Inferior parietal cortex (tissue), 1 donor: ENCODE measurements at regions not wholly inside any gene's neighbourhood (a gene's known extent, or its start where the extent isn't known, plus 50 kb on each side); places are given as distances from the start of the nearest gene placed in this dataset.

Experiments used
- DNase-seq: peaks from one replicate; pipeline ENCODE4 v3.0.0-alpha.2; 2016; ENCODE audit errors: extremely low spot score

GRCh38 chr11:122451911-122452310 is 203.6 kb upstream of the UBASH3B start:
- DNase-seq: no peak

GRCh38 chr11:122441666-122442035 is 213.9 kb upstream of the UBASH3B start:
- DNase-seq: peak; percentile 45

- DNase-seq: peak; percentile 48
Observed at GRCh38 chr11:122440811-122441665, 214.5 kb upstream of the UBASH3B start.

DNA sequence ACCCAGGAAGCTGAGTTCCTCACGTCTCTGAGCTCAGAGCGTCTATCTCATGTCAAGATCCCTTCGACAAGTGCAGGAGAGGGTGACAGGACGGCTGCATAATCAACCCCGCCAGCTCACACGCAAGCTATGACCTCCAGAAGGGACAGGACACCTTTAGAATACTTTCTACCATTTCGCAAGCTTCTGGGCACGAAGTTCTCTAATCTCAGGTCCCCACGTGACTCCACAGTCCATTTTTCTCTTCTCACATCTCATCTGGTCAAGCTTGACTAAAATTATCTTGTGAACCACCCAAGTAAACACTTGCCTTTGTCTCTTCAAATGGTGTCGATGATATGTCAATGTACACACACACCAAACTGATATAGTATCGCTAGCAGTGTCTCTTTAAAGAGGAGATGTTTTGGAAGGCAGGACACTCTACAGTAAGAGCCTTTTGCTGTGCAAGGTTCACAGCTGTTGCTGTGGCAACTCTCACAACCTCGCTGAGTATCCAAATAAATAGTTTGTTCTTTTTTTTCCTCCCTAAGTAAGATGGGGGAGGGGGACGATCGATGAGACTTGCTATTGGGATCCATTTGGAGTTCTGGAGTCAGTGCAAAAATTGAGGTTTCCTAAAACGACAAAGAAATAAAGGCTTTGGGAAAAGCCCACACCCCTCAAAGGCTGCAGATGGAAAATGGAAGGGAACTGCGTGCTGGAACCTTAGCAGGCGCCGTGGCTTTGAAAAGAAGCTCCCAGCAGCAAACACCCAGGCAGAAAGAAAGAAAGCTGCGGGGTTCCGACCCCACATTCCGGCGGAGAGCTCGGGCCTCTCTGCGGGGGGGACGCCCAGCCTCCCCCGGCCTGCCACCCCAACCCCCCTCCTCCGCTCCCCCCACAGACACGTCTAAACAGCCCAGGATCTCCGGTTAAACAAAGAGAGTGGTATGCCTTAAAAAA is 215.4 kb upstream of the UBASH3B start:
- DNase-seq: peak; percentile 64

GRCh38 chr11:122436188-122436555 is 219.3 kb upstream of the UBASH3B start:
- DNase-seq: no peak

- no peak for DNase-seq
Observed at GRCh38 chr11:122435540-122436187, 219.9 kb upstream of the UBASH3B start.

DNA sequence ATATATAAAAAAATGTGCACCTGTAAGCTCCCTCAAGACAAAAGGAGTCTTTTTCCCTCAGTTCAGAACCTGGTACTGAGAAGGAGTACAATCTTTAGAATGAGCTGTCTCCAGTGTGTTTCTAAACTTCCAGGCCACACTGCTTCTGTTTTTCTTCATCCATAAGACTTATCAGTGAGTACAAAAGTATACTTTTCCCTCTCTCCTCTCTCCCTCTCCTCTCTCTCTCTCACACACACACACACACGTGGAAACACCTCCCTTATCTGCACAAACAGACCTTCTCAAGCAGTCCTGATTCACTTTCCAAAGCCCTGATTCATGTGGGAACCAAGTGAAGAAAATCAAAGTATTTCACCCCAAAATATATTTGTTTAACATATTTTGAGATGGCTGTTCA is 220.7 kb upstream of the UBASH3B start:
- no peak for DNase-seq

DNA sequence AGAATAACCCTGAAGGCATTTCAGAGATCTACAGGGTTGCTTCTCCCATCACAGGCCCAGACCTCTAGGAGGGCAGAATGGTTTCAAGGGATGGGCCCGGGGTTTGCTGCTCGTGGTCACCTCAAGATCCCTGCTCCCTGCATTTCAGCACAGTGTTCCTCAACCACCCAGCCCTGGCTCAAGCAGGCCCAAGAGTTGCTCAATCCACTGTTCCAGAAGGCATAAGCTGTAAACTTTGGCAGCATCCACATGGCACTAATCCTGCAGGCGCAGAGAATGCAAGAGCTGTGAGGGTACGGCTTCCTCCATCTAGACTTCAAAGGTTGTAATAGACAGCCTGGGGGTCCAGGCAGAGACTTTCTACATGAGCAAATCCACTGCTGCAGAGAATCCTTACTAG is 225.0 kb upstream of the UBASH3B start:
- no peak for DNase-seq

DNA sequence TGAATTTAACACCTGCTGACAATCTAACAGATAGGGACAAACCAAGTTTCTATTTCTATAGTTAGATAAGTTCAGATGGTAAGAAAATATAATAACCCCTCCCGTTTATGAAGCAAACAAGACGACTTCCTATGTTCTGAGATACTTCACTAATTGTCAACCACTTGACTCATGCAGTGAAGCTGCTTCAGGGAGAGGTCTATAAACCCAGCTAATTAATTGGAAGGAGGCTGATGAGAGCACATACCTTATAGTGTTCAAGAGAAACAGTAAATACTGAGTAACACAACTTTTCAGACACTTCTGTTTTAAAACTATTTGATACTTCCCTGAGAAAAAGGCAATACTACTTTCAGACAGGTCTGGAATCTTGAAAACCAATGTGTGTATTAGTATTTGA is 229.4 kb upstream of the UBASH3B start:
- DNase-seq: no peak

DNA sequence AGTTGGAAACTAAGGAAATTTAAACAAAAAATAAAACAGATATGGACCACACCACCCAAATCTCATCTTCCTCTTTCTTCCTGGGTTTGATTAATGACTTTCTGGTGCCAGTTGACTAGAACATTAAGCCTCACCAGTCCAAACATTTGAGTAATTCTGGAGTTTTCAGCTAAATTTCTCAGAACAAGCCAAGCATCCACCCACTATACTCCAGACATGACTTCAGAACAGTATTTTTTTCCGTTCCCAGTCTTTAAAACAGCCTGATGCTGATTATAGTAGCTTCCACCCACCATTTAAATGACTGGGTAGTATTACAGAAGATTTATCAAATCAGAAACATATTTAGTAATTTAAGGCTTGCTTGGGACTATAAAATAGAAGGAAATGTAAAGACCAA is 230.9 kb upstream of the UBASH3B start:
- no peak for DNase-seq

DNA sequence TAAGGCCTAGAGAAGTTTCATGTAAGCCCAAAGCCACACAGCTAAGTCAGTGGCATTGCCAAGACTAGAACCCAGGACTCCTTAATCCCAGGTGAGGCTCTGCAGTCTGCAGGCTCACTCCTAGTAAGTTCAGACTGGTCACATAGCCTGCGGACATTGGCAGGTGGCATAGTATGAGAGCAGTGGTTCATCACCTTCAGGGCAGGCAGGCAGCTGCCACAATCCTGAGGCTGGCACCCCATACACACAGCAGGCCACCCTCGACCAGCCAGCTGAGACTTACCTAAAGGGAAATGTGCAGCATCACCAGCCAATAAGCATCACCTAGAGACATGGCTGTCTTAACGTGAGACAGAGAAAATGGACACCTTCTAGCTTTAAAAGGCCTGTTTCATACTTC is 231.6 kb upstream of the UBASH3B start:
- DNase-seq: no peak

- DNase-seq: no peak
Observed at GRCh38 chr11:122423273-122423672, 232.2 kb upstream of the UBASH3B start.

- no peak for DNase-seq
Observed at GRCh38 chr11:122422682-122423081, 232.8 kb upstream of the UBASH3B start.

- DNase-seq: no peak
Observed at GRCh38 chr11:122421702-122422101, 233.8 kb upstream of the UBASH3B start.

- no peak for DNase-seq
Observed at GRCh38 chr11:122418032-122418431, 237.5 kb upstream of the UBASH3B start.

- DNase-seq: no peak
Observed at GRCh38 chr11:122414406-122415018, 241.0 kb upstream of the UBASH3B start.

GRCh38 chr11:122413677-122414076 is 241.8 kb upstream of the UBASH3B start:
- DNase-seq: no peak

- no peak for DNase-seq
Observed at GRCh38 chr11:122412581-122412980, 242.9 kb upstream of the UBASH3B start.

GRCh38 chr11:122406466-122406865 is 249.1 kb upstream of the UBASH3B start:
- DNase-seq: no peak

DNA sequence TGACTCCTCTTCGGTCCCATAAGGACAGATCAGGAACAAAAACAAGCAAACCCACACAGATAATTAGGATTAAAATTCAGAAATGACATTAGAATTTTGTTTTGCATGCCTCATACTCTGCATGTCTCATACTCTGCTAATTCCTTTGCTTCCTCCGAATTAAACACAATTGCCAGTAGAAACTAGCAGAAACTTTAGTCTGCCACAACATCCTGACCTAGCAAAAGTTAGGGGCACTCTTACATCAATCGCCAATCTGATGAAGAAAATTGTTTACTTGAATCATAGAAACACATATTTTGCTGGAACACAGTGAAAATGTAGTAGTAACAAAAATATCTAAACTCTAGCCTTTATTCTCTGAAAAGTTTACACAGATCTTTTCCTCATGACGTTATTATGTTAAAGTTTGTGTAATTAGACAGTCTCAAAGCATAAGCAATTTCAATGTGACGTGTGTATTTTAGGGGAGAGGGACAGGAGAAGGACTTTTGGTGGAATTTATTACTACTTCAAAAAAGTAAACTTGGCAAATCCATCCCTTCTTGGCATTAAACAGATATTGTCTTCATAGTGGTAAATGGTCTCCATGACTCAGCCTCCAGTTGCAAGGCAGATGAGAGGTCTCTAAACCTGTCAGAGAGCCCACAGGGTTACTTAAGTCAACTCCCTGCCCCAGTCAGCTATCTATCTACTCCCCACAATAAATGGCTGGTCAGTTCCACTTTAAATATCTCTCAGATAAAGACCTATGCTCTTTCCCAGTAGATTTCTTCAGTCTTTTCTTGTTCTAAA is 249.8 kb upstream of the UBASH3B start:
- no peak for DNase-seq

DNA sequence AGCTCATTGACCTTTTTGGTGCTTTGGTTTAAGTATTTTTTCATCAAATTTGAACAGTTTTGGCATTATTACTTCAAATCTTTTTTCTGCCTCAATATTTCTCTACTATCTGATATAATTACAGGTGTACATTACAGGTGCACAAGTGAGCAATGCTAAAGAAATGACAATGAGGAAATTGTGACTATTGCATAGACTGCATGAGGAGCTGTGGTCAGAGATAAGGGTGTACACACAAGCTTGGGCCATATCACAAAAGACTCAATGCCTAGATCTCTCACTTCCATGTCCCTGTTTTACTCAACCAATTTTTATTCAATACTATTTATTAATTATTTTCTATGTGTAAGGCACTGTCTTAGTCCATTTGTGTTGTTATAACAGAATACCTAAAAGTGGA is 251.0 kb upstream of the UBASH3B start:
- DNase-seq: no peak
